HepG2 (cell line): ENCODE measurements at regions not wholly inside any gene's neighbourhood (a gene's known extent, or its start where the extent isn't known, plus 50 kb on each side); places are given as distances from the start of the nearest gene placed in this dataset.

Experiments used
- EZH2 ChIP-seq: conservative IDR thresholded peaks from 2 replicates; pipeline ENCODE4 v1.6.1; 2012; ENCODE audit warnings: mild to moderate bottlenecking, low read depth, low read length, moderate library complexity
- KDM1A ChIP-seq: IDR thresholded peaks from 2 replicates; pipeline ENCODE4 v1.6.1; 2016; ENCODE audit warnings: missing compliant biosample characterization
- KMT2B ChIP-seq: IDR thresholded peaks from 2 replicates; pipeline ENCODE4 v1.6.1; 2016; ENCODE audit warnings: missing genetic modification reagents, missing compliant biosample characterization
- MAFK ChIP-seq, 2 experiments: IDR thresholded peaks in 1 of 2; conservative IDR thresholded peaks in 1 of 2; 2 replicates each; pipeline ENCODE4 v1.6.1; 2011; ENCODE audit warnings: improper control_type of control experiment in 2 of 2, low read length in 2 of 2
- REXO4 ChIP-seq: sonication (generic); formaldehyde crosslinking; IDR thresholded peaks from 2 replicates; pipeline ENCODE4 v1.8.0; 2022; ENCODE audit warnings: missing genetic modification reagents, mild to moderate bottlenecking, borderline replicate concordance
- SMC3 ChIP-seq: IDR thresholded peaks from 2 replicates; pipeline ENCODE4 v1.6.1; 2011; ENCODE audit warnings: low read length, improper control_type of control experiment
- SRF ChIP-seq: IDR thresholded peaks from 2 replicates; pipeline ENCODE4 v1.6.1; 2011; ENCODE audit warnings: mild to moderate bottlenecking, low read depth, low read length, moderate library complexity
- SUZ12 ChIP-seq: fragments of 150-350 bp; IDR thresholded peaks from 2 replicates; pipeline ENCODE4 v1.6.1; 2014; ENCODE audit warnings: low read depth, low read length
- THAP11 ChIP-seq: IDR thresholded peaks from 2 replicates; pipeline ENCODE4 v1.6.1; 2016; ENCODE audit warnings: missing biosample characterization, missing genetic modification reagents
- ZBTB21 ChIP-seq: sonication (generic); formaldehyde crosslinking; IDR thresholded peaks from 2 replicates; pipeline ENCODE4 v1.4.0; 2020; ENCODE audit warnings: missing genetic modification reagents
- ZBTB49 ChIP-seq: sonication (generic); formaldehyde crosslinking; IDR thresholded peaks from 2 replicates; pipeline ENCODE4 v1.4.0; 2020; ENCODE audit warnings: missing genetic modification reagents, borderline replicate concordance
- ZNF513 ChIP-seq: sonication (generic); formaldehyde crosslinking; conservative IDR thresholded peaks from 2 replicates; pipeline ENCODE4 v1.5.0; 2020; ENCODE audit warnings: missing genetic modification reagents

GRCh38 chr10:10490581-10490980 is 527.1 kb upstream of the CELF2 start:
- no peak for TF ChIP-seq SMC3
- no peak for TF ChIP-seq ZBTB21 (CRISPR knock-in tag)
- TF ChIP-seq KDM1A (CRISPR knock-in tag) = no peak
- no peak for TF ChIP-seq MAFK (conservative IDR thresholded peaks at IDR 0.05 in 1 of 2, IDR thresholded peaks at IDR 0.05 in 1 of 2; ENCODE audit: low read length in 2 of 2)
- no peak for TF ChIP-seq REXO4 (CRISPR knock-in tag)
- no peak for TF ChIP-seq ZBTB49 (CRISPR knock-in tag)
- no peak for TF ChIP-seq SUZ12
- TF ChIP-seq EZH2 = no peak
- no peak for TF ChIP-seq KMT2B (CRISPR knock-in tag)
- no peak for TF ChIP-seq SRF
- TF ChIP-seq THAP11 (CRISPR knock-in tag) = no peak
- TF ChIP-seq ZNF513 (CRISPR knock-in tag) = no peak
